ENCODE measurements at regions not wholly inside any gene's neighbourhood (a gene's known extent, or its start where the extent isn't known, plus 50 kb on each side); places are given as distances from the start of the nearest gene placed in this dataset.

DNA sequence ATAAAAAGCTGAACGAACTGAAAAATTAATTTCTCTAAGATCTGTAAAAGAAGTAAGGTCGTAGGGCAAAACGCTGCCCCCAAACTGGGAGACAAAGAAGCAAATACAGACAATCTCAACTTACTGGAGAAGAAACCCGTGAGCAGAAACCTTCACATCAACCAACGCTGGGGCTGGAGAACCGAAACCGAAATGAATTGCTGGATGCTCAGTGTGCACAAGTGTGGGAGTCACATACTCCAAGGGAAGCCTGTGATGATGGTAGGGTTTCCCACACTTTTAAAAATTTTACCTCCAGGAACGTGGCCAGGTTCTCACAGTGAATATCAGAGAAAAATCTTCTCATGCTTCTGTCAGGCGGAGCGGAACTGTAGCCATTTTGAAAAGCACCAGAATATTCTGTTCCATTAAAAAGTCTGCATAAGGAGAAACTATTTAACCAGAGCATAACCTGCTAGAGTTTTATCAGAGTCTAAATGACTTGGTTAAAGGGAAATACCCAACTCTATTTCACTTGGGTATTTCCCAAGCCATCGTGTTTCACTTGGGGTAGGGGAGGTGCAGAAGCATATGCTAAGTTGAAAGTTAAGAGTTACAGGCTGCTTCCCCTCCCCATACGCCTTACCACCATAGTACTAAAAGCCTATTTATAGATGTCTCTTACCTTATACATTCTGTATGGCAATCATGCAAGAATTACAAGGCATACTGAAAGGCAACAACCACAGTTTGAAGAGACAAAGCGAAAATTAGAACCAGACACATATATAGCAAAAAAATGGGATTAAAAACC, 110.5 kb upstream of the SLITRK1 start:
- Histone ChIP-seq H3K27me3 (ENCODE audit: control insufficient read depth, low read length) (no peaks in the 10 kb centered on the region), H3K4me3 (ENCODE audit: low read length) (no peak overlapping the region)
- TF ChIP-seq EZH2phosphoT487 (IDR thresholded peaks at IDR 0.05; ENCODE audit: borderline replicate concordance, low read length): no peak
- TF ChIP-seq, protein P1, sequence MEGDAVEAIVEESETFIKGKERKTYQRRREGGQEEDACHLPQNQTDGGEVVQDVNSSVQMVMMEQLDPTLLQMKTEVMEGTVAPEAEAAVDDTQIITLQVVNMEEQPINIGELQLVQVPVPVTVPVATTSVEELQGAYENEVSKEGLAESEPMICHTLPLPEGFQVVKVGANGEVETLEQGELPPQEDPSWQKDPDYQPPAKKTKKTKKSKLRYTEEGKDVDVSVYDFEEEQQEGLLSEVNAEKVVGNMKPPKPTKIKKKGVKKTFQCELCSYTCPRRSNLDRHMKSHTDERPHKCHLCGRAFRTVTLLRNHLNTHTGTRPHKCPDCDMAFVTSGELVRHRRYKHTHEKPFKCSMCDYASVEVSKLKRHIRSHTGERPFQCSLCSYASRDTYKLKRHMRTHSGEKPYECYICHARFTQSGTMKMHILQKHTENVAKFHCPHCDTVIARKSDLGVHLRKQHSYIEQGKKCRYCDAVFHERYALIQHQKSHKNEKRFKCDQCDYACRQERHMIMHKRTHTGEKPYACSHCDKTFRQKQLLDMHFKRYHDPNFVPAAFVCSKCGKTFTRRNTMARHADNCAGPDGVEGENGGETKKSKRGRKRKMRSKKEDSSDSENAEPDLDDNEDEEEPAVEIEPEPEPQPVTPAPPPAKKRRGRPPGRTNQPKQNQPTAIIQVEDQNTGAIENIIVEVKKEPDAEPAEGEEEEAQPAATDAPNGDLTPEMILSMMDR (IDR thresholded peaks at IDR 0.05; ENCODE audit: low read depth, low read length, poor library complexity, severe bottlenecking): no peak

DNA sequence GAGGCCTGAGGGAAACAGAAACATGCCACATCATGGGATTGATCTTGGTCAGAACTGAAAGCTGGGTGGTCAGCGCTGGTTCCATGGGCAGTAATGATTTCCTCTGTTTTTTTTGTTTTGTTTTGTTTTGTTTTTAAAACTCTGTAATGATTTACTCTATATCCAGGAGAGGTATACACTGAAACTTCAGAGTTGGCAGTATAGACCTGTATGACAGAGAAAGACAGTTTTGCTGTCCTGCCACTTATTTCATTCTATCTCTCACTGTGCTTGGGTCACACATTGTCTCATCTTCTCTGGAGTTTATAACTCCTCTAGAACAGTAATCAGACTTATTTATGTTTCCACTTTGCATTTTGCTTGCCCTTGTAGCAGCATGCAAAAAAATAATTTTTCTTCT, 105.1 kb upstream of the SLITRK1 start:
- no peaks in the 10 kb centered on the region for H3K27me3 ChIP-seq (ENCODE audit: control insufficient read depth, low read length)
- no peaks in the 10 kb centered on the region for H3K79me2 ChIP-seq (ENCODE audit: control insufficient read depth, low read length)
- H3F3A ChIP-seq (ENCODE audit: control insufficient read depth, insufficient read depth): no peaks in the 10 kb centered on the region
- H3K4me2 ChIP-seq (ENCODE audit: low read length): no peak overlapping the region
- H4K20me1 ChIP-seq (ENCODE audit: control insufficient read depth, insufficient read depth, low read depth, low read length): no peaks in the 10 kb centered on the region
- no peaks in the 10 kb centered on the region for H3K36me3 ChIP-seq (ENCODE audit: control insufficient read depth, low read length)
- no peaks in the 10 kb centered on the region for H3K4me1 ChIP-seq (ENCODE audit: control insufficient read depth, low read length)
- H3K9me2 ChIP-seq (replicated peaks; ENCODE audit: control insufficient read depth, low read length): no peaks in the 10 kb centered on the region
- no peak overlapping the region for H3K4me3 ChIP-seq (ENCODE audit: low read length)
- TF ChIP-seq, protein P1 (IDR thresholded peaks at IDR 0.05; ENCODE audit: low read depth, low read length, poor library complexity, severe bottlenecking): no peak
- TF ChIP-seq EZH2phosphoT487 (IDR thresholded peaks at IDR 0.05; ENCODE audit: borderline replicate concordance, low read length): no peak
- H3K9me3 ChIP-seq (ENCODE audit: control insufficient read depth, insufficient read depth, low read length): no peaks in the 10 kb centered on the region; the same call in 1 of the 2 replicates
- H3K27ac ChIP-seq (ENCODE audit: low read depth, low read length): no peak overlapping the region

More for the DNA sequence above, 110.5 kb upstream of the SLITRK1 start:
- H3K27ac ChIP-seq (ENCODE audit: low read depth, low read length): no peak overlapping the region
- no peaks in the 10 kb centered on the region for H3F3A ChIP-seq (ENCODE audit: control insufficient read depth, insufficient read depth)
- H3K9me2 ChIP-seq (replicated peaks; ENCODE audit: control insufficient read depth, low read length): no peaks in the 10 kb centered on the region
- no peak overlapping the region for H3K4me2 ChIP-seq (ENCODE audit: low read length)
- no peaks in the 10 kb centered on the region for H3K4me1 ChIP-seq (ENCODE audit: control insufficient read depth, low read length)
- H3K36me3 ChIP-seq (ENCODE audit: control insufficient read depth, low read length): no peaks in the 10 kb centered on the region
- H4K20me1 ChIP-seq (ENCODE audit: control insufficient read depth, insufficient read depth, low read depth, low read length): no peaks in the 10 kb centered on the region
- no peaks in the 10 kb centered on the region for H3K79me2 ChIP-seq (ENCODE audit: control insufficient read depth, low read length)
- H3K9me3 ChIP-seq (ENCODE audit: control insufficient read depth, insufficient read depth, low read length): no peaks in the 10 kb centered on the region; the same call in 1 of the 2 replicates

DNA sequence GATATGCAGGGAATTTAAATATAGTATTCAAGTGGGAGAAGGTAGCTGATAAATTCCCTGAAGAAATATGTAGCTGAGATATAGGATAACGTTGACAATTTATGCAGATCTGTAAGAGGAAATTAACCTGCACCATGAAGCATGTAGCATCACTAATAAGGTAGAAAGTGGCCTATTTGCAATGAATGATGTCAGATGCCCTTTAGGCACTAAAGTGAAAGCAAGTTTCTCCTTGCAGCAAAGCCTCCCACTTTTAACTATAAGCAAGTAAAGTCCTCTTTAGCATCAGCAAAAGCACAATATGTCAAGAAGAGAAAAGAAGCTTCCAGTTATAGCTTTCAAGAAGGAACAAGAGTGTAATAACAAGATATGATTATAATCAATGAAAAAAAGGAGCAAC, 102.5 kb upstream of the SLITRK1 start:
- no peak overlapping the region for H3K27ac ChIP-seq (ENCODE audit: low read depth, low read length)
- H3K9me2 ChIP-seq (replicated peaks; ENCODE audit: control insufficient read depth, low read length): no peaks in the 10 kb centered on the region
- no peak overlapping the region for H3K4me3 ChIP-seq (ENCODE audit: low read length)
- no peak overlapping the region for H3K4me2 ChIP-seq (ENCODE audit: low read length)
- H4K20me1 ChIP-seq (ENCODE audit: control insufficient read depth, insufficient read depth, low read depth, low read length): no peaks in the 10 kb centered on the region
- TF ChIP-seq, protein P1 (IDR thresholded peaks at IDR 0.05; ENCODE audit: low read depth, low read length, poor library complexity, severe bottlenecking): no peak
- no peak for TF ChIP-seq EZH2phosphoT487 (IDR thresholded peaks at IDR 0.05; ENCODE audit: borderline replicate concordance, low read length)
- H3K4me1 ChIP-seq (ENCODE audit: control insufficient read depth, low read length): no peaks in the 10 kb centered on the region
- H3K79me2 ChIP-seq (ENCODE audit: control insufficient read depth, low read length): no peaks in the 10 kb centered on the region
- no peaks in the 10 kb centered on the region for H3K36me3 ChIP-seq (ENCODE audit: control insufficient read depth, low read length)
- H3K9me3 ChIP-seq (ENCODE audit: control insufficient read depth, insufficient read depth, low read length): no peaks in the 10 kb centered on the region
- H3F3A ChIP-seq (ENCODE audit: control insufficient read depth, insufficient read depth): no peaks in the 10 kb centered on the region
- no peaks in the 10 kb centered on the region for H3K27me3 ChIP-seq (ENCODE audit: control insufficient read depth, low read length)

Measured in DOHH2 (cell line).